Stomach (tissue), 4 donors: ENCODE measurements at regions not wholly inside any gene's neighbourhood (a gene's known extent, or its start where the extent isn't known, plus 50 kb on each side); places are given as distances from the start of the nearest gene placed in this dataset.

ENCODE experiments used
- CTCF ChIP-seq, 7 experiments: fragments of 450-650 bp in 4 of 7; fragments of 200-600 bp in 3 of 7; sonication (generic) in 3 of 7; IDR thresholded peaks; one replicate each; pipeline ENCODE4 v1.5.1; 2016 to 2019; ENCODE audit warnings: antibody characterized with exemption in 7 of 7, control low read depth in 2 of 7, mild to moderate bottlenecking in 1 of 7
- EP300 ChIP-seq: sonication (generic); formaldehyde crosslinking; IDR thresholded peaks from one replicate; pipeline ENCODE4 v1.6.1; 2017; ENCODE audit warnings: antibody characterized with exemption

- TF ChIP-seq EP300, result no peak
- TF ChIP-seq CTCF (IDR thresholded peaks at IDR 0.05), result no peak
Measured at GRCh38 chr11:115709297-115709696, 205.1 kb upstream of the CADM1 start.
